A549 (cell line): ENCODE measurements at regions not wholly inside any gene's neighbourhood (a gene's known extent, or its start where the extent isn't known, plus 50 kb on each side); places are given as distances from the start of the nearest gene placed in this dataset.

ENCODE experiments used
- CHD4 ChIP-seq: fragments of 200-600 bp; sonication (generic); IDR thresholded peaks from 2 replicates; pipeline ENCODE4 v1.6.1; 2016; ENCODE audit warnings: antibody characterized with exemption, mild to moderate bottlenecking, borderline replicate concordance
- CTCF ChIP-seq: fragments of >200 bp; sonication (Bioruptor Twin); formaldehyde crosslinking; IDR thresholded peaks from 3 replicates; pipeline ENCODE4 v1.5.1; 2016
- E2F6 ChIP-seq: IDR thresholded peaks from 2 replicates; pipeline ENCODE4 v1.6.1; 2012; ENCODE audit warnings: low read depth, borderline replicate concordance
- EHMT2 ChIP-seq: fragments of 200-600 bp; sonication (generic); IDR thresholded peaks from 2 replicates; pipeline ENCODE4 v1.6.1; 2016; ENCODE audit warnings: antibody characterized with exemption, low read depth, mild to moderate bottlenecking, moderate library complexity
- GATA3 ChIP-seq: IDR thresholded peaks from 2 replicates; pipeline ENCODE4 v1.6.1; 2012; ENCODE audit warnings: borderline replicate concordance
- HOXA7 ChIP-seq: fragments of 250-450 bp; sonication (Bioruptor Pico); IDR thresholded peaks from 2 replicates; pipeline ENCODE4 v1.5.0; 2020; ENCODE audit warnings: mild to moderate bottlenecking, moderate library complexity
- MAFK ChIP-seq: fragments of 450-650 bp; IDR thresholded peaks from 2 replicates; pipeline ENCODE4 v1.6.1; 2014; ENCODE audit not compliant: partially characterized antibody
- POLR2A ChIP-seq: IDR thresholded peaks from 2 replicates; pipeline ENCODE4 v1.6.1; 2012; ENCODE audit warnings: mild to moderate bottlenecking, low read length
- POLR2AphosphoS2 ChIP-seq: conservative IDR thresholded peaks from 2 replicates; pipeline ENCODE4 v1.6.1; 2012; ENCODE audit warnings: low read length, improper control_type of control experiment, inconsistent platforms
- RAD21 ChIP-seq, 2 experiments: fragments of >200 bp in 1 of 2; sonication (Bioruptor Twin) in 1 of 2; formaldehyde crosslinking in 1 of 2; IDR thresholded peaks in 1 of 2; conservative IDR thresholded peaks in 1 of 2; 2 replicates in 1 of 2; 3 replicates in 1 of 2; pipeline ENCODE4 v1.6.1; 2012 to 2018; ENCODE audit warnings: inconsistent platforms in 1 of 2
- RFX5 ChIP-seq: fragments of 450-650 bp; IDR thresholded peaks from 2 replicates; pipeline ENCODE4 v1.7.1; 2014; ENCODE audit warnings: antibody characterized with exemption, mild to moderate bottlenecking, moderate library complexity

GRCh38 chr4:38576767-38577166 lies 87.2 kb upstream of the KLF3 start:
- TF ChIP-seq MAFK (no peak), RFX5 (no peak), E2F6 (no peak), CTCF (no peak), GATA3 (no peak), POLR2A (no peak), EHMT2 (no peak), RAD21 (conservative IDR thresholded peaks at IDR 0.05 in 1 of 2, IDR thresholded peaks at IDR 0.05 in 1 of 2) (no peak), POLR2AphosphoS2 (no peak), CHD4 (no peak), HOXA7 (CRISPR knock-in tag) (no peak)
